UCSD-AML1 (cell line): ENCODE measurements at regions not wholly inside any gene's neighbourhood (a gene's known extent, or its start where the extent isn't known, plus 50 kb on each side); places are given as distances from the start of the nearest gene placed in this dataset.

Source experiments
- DNase-seq: peaks from one replicate; lab custom pipeline; 2025; ENCODE audit not compliant: unreplicated experiment; lab: John Stamatoyannopoulos, UW

DNA sequence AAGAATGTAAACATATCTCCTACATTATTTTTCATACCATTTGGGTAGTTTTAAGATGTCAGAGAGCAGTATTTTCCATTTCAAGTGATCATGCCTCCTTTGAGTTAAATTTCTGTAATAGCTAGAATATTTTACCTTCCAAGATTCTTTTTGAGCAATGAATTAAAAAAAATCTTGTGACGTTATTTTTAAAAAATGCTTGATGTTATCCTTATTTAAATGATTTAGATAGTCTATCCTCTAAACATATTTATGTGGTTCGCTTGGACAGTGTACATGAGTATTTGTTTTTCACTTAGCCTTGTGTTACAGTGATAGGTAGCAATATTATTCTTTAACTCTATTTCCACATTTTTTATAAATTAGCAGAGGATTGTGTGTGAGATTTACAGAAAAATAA is 639.2 kb upstream of the CDH2 start:
- no peak for DNase-seq

DNA sequence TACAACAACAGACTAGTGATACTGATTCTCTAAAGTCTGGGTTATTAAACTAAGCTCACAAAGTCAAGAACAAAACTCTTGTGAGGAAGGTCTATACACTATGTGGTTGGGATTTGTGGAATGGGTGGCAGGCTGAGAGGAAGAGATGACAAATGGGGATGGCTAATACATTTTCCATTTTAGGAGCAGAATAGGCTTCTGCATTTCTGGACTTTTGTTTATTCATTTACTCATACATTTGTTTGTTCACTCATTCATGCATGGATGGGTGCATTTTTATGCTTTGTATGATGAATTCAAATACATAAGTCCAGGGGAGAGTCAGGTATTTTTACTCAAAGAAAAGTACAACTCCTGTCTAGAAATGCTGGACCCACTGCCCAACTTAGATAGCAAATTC is 637.4 kb upstream of the CDH2 start:
- no peak for DNase-seq

DNA sequence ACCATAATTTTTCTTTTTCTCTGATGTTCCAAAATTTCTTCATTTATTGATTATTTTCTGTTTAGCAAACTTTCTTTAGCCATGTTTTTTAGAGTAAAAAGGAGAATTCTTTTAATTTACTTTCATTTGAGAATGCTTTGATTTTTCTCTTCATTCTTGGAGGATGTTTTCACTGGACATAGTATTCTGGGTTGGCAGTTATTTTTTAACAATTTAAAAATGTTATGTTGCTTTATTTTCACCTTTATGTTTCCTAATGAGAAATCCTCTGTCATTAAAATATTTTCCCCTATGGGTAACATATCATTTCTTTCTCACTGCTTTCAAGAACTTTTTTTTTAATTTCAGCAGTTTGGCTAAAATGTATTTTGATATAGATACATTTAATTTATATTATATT is 631.4 kb upstream of the CDH2 start:
- no peak for DNase-seq

DNA sequence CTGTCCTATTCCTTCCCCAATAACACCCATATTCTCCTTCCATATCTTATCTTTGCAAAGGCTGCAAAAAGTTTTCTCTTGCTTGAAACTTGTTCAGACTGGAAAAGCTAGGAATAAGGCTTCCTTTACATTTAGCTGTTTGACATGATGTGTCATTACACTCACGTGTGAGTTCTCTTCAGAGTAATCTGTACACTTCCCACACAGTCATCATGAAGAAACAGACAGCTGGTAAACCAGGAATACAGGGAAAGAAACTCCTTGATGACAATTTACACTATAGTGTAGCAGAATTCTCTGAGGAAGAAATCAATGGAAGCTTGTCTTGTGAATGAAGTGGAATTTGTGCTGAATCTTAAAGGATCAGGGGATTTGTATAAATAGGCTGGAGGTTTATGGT is 628.6 kb upstream of the CDH2 start:
- DNase-seq = no peak

DNA sequence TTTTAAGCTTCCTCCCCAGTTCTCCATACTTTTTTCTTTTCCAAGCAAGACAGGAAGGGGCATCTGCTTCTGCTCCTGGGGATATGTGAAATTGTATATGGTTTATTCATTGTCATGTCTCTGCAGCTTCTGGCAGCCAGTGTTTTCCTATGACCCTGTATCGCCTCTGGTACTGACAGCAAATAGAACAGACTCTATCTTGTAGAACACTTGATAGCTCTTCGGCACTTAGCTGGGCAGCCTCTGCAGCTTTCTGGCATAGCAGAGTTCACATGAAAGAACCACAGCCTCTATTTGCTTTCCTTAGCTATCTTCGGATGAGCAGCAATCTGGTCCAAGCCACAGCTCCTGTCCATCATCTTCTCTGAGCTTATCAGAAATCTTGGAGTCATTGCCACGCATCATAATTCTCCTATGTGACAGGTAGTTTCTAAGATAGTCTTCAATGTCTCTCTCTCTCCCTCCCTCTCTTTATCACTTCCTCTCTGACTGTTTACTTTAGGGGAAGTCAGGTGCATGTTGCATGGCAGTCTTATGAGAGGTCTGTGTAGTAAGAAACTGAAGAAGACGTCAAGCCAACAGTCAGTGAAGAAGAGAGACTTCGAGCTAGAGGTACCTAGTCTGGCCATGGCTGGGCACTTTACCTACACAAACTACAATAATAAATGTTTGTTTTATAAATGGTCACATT is 627.7 kb upstream of the CDH2 start:
- DNase-seq = no peak

DNA sequence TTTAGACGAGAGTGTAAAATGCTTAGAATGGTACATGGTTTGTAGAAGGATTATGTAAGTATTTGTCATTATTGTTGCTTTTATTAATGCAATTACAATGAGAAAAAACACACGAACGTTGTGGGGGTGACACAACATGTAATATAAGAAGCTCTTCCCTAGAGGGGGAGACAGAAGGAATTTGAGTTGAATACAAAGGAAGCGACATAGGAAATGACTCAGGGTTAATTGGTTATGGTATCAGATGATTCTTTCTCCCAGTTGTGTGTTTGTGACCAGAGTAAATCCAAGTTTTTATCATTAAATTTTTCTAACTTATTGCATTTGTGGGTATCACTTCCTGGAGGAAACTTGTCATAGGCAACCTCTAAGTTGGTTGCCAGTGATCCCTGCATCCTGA is 625.6 kb upstream of the CDH2 start:
- no peak for DNase-seq

DNA sequence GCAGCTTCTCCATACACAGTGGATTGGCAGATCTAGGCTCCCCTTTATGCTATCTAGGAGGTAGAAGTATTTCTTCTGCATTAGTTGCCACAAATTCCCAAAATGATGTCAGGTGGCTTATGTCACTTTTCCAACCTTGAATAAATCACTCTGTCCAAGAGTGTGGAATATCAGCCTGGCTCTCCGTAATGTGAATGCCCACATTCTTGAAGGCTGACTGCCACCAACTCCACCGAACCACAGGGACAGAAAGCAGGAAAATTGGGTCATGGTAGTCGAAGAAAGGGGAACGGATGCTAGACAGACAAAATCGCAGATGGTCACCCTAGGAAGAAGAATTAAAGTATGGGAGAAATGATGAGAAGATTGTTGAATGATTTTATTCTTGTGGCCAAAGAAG is 624.9 kb upstream of the CDH2 start:
- DNase-seq = no peak

DNA sequence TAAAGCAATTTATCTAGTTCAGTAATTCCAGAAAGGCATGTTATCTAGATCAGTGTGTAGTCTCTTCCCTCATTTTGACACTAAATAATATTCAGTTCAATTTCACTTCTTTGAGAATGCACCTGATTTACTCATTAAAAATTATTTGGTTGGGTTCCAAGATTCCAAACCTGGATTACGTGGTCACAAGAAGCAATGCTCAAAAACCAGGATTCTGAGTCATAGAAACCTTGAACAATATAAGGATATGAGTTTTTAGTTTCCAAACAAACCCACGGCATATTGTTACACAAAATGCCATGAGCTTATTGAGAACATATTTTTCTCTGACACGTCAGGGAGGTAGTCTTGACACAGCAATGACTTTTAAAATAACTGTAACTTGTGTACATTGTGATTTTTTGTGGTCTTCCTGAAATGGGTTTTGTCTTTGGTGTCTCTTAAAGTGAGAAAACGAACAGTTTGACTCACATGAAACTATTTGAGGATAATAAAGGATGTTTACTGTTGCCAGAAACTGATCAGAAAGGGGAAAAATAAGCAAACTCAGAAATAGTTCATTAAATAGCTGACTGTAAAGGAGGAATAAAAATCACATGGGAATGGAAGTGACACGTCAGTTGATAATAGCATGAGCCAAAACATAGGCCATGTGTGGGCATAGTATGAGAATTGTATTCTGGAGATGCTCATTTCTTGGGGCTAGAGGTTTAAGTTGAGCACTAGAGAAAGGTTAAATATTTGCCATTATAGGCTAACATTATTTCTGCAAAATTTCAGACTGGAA is 617.7 kb upstream of the CDH2 start:
- no peak for DNase-seq

DNA sequence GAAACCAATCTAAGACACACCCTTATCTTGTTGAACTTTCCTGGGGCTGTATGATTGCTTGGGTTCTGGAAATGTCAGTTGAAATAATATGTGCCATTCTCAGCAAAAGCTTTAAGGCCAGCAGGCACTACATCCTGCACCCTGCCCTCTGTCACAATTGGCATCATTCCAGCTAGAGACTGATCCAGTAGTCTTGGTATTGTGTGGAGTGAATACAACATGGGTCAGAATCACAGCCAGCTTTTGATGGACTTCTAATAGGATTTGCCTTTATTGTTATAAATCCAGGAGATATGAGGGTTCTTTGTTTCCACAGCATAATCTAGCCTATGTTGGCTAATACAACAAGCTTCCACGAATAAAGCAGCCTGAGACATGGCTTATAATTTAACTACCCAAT is 617.0 kb upstream of the CDH2 start:
- DNase-seq = no peak

DNA sequence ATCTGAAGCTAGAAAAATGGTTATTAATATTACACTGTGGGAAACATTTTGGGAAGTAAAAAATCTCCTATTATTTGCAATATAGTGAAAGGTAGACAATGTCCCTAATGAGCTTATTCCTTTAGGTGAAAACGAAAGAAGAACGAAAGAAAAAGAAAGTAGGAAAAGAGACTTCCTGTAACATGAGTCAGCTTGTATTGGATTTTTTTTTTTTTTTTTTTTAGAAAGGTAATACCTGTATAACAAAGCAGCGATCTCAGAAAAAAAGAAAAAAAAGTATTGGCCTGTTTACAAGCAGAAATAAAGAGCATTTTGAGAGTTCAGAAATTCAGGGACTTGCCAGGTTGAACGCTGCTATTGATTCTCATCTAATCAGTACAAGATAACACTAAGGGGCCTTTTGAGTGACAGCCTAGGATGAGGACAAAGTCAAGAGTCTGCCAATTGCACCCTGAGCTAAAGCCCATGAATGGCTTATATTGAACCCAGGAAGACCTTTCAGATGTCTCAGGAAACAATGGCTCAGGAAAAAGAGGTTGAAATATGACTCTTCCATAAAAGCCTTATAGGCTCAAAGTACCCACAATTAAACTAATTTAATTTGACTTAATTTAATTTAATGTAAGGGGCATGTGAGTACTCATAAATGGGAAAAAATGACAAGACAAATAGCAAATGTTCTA is 615.6 kb upstream of the CDH2 start:
- no peak for DNase-seq

DNA sequence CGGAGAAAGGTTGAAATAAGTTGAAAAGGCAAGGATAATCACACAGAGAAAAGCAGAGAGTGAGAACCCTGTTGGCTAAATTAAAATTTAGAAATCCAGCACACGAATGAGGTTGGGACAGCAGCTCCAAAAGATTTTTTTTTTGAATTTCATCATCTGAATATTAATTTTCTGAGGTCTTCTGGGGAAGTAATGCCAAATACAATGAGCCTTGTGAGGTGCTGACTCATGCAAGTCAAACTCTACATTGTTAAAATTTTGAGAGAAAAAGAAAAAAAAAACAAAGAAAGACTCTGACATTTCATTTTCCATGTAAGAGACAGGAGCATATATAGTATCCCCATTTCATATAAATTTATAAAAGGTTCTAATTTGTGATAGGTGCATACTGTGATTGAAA is 614.2 kb upstream of the CDH2 start:
- no peak for DNase-seq

DNA sequence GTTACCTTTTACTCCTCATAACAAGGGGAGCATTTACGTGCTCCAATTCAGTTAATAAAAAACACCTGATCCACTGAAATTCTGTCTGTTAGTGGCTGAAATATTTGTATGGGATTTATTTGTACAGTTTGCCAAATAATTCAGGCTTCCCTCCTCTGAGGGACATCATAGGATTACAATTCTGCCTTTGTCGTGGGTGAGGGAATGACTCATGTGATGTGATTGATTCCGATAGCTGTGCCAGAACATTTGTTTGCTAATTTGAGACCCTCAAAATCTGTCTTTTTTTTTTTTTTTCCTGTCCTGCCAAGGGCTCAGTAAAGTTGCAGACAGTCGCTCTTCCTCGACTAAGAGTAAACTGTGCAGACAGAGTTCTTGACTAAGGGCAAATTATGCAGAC is 612.6 kb upstream of the CDH2 start:
- no peak for DNase-seq

DNA sequence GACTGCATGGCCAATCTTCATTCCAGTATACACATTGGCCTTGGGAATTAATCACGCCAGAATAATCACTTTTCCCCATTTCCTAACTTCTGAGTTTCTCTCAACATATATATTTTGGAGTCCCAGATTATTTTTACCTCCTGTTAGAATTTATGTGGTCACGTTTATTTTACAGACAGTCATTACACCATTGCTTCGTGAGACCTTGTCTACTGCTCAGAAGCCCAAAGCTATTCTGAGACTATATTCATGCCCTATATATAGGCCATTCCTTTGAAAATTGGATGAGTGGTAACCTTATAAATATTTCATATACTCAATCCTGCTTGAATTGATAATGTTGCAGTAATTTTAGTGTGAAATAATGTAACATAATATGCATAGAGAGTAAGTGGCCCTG is 610.0 kb upstream of the CDH2 start:
- no peak for DNase-seq

DNA sequence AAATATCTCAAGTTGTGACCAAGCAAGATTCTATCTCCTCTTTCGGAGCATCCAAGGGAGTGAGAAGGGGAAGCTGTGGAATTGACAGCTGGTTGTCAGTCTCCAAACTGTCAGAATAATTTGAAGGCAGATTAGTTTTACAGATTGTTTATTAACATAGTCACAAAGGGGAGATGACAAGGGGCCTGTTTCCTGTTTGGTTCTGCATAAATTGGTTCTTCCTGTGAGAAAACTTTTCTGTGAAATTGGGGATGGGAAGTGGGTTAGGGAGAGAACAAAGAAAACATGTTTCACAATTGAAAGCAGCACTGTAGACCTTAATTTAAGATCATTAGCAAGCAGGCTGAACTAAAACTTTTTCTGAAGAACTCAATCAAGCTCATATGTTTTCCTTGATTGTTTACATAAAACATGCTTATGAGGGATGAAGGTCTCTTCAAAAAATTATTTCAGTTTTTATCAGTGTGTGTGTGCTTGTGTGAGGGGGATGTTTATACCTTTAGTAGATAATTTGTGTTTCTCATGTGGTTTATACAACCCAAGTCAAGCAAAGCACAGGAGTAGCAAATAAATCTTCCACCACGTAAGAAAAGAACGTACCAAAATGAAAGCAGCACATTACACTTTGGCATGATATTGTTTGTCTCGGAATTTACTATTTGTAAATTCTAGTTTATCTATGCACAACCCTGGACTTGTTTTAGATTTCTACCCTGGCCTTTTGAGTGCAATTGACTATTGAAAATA is 604.9 kb upstream of the CDH2 start:
- DNase-seq = no peak

DNA sequence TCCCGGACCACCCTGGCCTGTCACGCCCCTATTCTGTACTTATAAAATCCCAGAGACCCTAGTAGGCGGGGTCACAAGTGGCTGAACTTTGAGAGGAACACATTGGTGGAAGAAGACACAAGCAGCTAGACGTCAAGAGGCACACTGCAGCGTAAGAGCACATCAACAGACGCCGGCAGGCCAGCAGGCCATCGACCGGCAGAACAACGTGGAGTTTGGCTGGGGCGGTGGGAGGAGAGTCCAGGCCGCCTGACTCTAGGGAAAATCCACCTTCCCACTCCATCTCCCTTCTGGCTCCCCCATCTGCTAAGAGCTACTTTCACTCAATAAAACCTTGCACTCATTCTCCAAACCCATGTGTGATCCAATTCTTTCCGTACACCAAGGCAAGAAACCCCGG is 601.8 kb upstream of the CDH2 start:
- DNase-seq = no peak

DNA sequence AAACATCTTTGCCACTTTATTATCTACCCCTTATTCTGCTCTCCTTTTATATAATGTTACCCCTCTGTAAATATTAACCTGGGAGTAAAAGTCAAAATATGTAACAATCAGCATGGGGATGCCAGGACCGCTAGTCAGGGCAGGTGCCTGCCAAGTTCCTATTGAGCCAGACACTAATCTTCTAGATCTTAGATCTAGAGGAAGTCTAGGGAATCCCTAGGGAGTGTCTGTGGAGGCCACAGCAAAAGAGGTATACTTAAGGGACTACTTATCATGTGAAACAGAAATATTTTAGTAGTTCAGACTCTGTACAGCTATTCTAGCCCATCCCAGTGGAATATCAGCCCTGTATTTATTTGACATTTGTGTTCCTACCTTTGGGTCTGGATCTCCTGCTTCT is 600.8 kb upstream of the CDH2 start:
- DNase-seq = no peak

DNA sequence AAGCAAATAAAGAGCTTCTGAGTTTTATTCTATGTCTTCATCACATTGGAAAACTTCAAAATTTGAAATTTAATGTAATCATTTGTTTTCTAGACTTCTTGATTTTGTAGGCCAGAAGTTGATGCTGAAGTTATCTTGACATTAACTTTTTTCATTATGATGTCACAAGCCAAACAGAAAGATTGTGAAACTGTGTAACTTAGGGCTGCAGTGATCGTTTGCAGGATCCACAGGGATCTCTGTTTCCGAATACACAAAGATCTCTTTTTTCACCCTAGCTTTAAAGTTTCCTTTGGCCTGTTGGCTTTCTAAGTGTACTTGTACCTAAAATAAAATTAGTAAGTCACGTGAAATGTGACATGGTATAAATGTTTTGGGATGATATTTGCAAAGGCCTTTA is 594.9 kb upstream of the CDH2 start:
- no peak for DNase-seq

DNA sequence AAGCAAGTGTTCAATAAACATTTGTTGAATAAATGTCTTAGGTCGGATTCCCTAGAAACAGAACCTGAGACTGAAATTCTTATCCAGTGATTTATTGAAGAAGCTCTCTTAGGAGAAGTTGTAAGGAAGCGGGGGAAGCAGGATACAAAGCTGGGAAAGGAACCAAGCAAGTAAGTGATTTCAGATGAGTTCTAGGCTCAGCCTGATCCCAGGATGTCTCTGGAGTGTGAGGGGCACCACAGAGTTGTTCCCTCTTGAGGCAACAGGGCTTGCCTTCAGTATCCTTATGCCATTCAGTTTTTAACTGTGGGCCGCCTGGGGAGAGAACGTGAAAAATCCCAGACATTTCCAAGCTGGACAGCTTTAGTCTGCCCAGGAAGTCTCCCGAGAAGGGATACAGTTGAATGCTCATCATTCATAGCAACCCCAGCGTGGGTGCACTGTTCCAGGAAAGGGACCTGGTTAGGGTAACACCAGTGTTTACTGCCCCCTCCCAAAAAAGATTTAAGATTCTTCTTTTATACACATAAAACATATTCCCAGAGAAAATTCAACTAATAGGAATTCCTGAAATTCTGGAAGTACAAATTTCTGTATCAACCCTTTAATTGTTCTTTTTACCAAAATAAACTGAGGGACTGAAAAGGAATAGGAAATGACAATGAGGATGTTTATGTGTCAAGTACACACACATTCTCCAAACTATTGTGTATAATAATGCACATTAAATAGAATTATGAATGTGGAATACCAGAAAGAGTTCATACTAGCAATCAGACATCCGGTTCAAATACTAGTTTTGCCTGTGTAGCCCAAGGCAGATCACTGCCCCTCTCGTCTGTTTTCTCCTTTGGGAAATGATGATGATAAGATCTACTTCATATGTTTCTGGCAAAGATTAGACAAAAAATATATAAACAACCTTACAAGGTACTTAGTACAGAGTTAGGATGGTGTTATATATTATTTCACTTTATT is 592.1 kb upstream of the CDH2 start:
- DNase-seq = no peak

DNA sequence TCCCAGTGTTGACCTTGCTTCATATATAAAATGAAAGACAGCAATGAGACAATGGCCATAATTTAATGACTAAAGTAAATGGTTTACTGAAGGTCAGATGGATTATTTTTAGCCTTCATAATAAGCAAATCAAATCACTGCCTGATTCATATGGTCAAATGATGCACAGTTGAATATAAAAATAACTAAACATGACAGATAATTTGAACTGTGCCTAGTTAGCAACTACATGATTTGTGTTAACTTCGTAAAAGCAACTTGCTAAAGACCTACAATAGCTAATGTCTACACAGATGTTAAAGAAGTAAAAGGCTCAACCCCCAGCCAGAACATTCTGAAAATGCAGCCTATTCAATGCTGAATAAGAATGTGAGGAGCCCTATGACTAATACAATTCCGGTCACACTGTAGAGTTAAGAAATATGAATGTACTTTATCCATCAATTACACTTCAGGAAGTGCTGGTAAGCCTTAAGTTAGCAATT is 590.8 kb upstream of the CDH2 start:
- DNase-seq = no peak

DNA sequence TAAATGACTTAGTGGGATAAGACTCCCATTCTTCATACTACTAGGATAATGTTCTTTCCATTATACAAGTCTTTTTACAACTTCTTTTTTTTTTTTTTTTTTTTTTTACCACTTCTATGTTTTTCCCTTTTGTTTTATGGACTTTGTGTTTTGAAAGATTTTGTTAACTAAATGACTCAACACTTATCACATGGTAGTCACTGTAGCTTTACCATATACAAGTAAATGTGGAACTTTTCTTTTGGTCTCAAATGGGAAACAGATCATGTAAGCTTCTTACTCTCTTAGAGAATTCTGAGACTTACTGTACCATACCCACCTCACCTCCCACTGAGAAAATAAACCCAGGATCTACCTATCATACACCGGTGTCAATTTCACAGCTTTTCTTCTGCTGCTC is 590.3 kb upstream of the CDH2 start:
- no peak for DNase-seq
